GM18499 (cell line): ENCODE measurements at regions not wholly inside any gene's neighbourhood (a gene's known extent, or its start where the extent isn't known, plus 50 kb on each side); places are given as distances from the start of the nearest gene placed in this dataset.

Experiments used
- ATAC-seq: cut with Tn5 transposase; IDR thresholded peaks from one replicate; pipeline ENCODE4 v1.9.1; 2021; ENCODE audit warnings: moderate number of reproducible peaks; ENCODE audit not compliant: insufficient read depth, unreplicated experiment

DNA sequence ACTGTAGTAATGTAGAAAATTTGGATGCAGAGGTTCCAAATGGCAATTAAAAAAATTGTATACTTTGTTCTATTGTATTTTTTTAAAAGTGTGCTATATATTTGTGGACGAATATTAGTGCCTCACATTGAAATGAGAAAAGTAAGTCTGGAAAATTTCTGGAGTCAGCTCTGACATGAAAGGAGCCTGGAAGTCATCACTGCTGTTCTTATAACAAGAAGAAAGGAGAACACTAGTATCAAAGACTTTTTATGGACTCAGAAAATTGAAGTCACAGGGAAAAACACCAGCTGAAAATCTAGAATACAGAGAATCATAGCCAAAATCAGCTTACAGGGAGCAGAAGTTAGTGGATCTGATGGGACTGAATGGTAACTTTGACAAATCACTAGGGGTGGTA is 1450.7 kb upstream of the SPRY2 start:
- ATAC-seq = no peak

DNA sequence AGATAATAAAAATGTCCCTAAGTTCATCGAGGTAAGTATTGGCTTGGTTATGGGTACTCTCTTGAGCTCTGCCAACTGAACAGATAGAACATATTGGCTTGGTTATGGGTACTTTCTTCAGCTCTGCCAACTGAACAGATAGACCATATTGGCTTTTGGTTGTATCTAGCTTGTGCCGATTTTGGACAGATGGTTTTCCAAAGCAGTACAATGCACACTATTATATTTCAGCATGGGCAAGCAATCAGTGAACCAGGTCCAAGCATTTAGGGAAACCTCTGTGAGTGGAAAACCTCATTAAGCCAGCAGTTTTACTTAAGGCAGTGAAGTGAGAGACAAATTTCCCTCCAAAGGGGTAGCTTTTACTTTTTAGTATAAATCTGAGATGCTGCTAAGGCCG is 1440.5 kb upstream of the SPRY2 start:
- ATAC-seq = no peak

GRCh38 chr13:81779876-81780275 is 1439.0 kb upstream of the SPRY2 start:
- no peak for ATAC-seq

DNA sequence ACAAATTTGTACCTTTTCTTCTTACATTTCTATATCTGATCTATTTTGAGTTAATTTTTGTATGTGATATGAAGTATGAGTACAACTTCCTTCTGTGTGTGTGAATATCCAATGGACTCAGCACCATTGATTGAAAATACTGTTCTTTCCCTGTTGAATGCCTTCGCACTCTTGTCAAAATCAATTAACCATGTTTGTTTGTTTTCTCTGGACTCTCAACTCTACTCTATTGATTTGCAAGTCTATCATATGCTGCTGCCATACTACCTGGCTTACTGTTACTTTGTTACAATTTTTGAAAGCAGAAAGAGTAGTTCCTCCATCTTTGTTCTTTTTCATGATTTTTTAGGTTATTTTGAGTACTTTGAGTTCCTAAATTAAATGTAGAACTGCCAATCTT is 1437.4 kb upstream of the SPRY2 start:
- ATAC-seq = no peak

DNA sequence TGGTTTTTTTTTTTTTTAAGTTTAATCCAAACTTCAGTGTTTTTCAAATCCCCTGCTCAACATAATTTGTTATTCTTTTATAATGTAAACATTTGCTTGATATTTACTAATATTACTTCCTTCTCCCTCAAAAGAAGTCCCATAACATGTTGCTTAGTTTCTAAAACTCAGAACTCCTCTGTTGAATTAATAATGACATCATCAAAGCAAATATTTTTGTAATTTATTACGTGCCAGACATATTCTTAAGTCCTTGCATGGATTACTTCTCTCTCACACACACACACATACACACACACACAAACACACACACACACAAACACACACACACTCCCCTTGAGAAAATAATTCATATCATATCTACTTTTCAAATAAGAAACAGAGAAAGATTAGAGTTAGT is 1432.3 kb upstream of the SPRY2 start:
- ATAC-seq = no peak

DNA sequence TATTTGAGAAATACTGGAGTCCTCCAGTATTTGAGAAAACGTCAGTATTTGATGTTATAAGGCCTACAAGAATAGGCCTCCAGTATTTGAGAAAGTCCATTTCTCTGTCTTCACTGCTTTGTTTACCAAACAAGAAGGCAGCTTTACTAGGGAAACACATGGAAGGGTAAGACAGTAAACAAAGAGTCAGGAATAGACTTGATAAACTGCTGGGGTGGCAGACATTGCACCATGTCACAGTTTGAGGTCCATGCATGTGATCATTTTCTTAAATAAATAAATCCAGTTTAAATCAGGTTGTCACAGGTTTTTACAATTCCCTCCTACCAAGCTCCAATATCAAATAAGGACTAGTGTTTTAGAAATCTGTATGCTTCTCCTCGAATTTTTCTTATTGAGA is 1431.0 kb upstream of the SPRY2 start:
- ATAC-seq = no peak

DNA sequence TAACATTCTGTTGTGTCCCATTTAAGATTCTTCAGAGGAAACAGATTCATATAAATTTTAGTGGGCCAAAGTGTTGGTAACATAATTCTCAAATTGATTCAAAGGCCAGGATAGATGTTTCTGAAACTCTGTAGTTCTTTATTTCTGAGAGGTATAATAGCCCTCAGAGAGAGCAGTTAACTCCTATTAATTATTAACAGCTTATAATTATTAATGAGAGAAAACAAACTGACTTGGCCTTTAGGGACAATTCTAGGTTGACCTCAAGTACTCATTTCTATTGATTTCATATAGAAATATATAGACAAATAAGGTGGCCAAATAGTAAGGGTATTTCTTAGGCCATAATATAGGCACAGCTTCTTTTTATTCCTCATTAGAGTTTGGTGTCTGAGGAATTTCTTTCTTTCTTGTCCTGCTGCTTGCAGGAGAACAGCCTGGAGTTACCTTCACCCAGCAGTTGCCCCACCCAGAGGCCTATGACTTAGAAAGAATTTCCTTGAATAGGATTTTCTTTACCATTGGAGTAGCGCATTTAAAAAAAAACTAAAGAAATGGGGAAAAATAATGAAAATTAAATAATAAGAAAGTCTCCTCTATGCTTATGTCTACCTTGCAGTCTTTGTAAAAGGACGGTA is 1430.1 kb upstream of the SPRY2 start:
- no peak for ATAC-seq

DNA sequence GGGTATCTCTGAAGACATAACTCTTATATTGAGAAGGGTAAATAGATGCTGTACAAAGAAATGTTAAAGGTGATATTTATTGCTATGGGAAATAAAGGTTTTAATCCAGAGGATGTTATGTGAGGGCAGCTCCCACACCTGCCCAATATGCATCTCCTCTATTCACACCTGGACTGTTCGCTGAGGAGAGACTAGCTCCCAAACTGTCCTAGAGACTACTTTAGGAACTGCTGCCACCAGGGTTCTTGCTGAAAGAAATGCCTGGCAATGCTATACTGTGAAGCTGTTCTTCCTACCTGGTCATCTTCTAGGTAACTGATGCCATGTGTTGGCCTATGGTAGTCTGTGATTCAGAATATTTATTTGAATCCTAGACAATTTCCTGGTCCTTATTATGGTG is 1421.5 kb upstream of the SPRY2 start:
- no peak for ATAC-seq

- ATAC-seq = no peak
Measured at GRCh38 chr13:81760316-81760715, 1419.4 kb upstream of the SPRY2 start.

- no peak for ATAC-seq
Measured at GRCh38 chr13:81757348-81757970, 1416.5 kb upstream of the SPRY2 start.

GRCh38 chr13:81745391-81745790 is 1404.5 kb upstream of the SPRY2 start:
- no peak for ATAC-seq

DNA sequence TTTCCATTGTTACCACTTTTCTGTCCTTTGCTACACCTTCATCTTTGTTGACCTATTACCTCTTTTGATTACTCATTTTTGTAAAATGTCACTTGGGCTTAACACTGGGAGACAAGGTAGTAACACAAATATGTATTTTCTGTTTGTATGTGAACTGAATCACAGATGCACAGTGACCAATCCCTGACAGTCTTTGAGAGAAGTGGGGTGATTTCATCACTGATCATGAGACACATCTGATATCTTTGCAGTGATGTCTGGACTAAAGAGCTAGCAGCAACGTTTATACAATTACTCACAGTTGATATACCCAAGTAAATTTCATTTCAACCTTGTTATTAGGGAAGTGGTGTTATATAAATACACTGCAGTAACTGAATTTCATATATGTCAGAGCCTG is 1397.4 kb upstream of the SPRY2 start:
- no peak for ATAC-seq

GRCh38 chr13:81726037-81726726 is 1385.3 kb upstream of the SPRY2 start:
- no peak for ATAC-seq

DNA sequence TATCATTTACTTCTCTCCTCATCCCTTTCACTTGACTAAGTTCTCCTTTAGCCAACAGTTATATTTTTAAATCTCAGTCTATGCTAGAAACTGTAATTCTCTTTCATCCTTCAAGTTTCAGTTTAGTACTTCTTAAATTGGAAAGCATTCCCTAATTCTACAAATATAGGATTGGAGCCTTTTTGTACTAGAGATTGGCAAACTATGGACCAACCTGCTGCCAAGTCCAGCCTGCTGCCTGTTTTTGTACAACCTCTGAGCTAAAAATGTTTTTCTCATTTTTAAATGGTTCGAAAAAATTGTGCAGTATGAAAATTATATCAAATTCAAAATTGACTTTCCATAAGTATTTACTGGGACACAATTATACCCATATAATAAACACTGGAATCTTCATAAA is 1381.5 kb upstream of the SPRY2 start:
- no peak for ATAC-seq

DNA sequence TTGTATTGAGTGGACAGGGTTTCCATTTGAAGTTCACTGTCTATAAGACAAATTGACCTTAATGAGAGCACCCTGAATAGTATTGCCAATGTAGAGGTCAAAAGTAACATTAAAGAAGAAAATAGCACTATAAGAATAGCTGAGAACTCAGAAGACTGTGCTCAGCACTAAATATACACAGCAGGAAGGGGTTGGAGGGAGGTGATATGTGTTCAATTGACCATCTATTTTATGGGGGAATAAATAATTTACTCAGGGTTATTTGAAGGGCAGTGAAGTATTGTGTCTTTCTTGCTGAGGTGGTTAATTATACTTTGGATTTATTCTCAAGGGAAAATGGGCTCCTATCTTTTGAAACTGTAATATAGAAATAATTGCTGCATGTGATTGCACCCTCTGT is 1380.5 kb upstream of the SPRY2 start:
- no peak for ATAC-seq

DNA sequence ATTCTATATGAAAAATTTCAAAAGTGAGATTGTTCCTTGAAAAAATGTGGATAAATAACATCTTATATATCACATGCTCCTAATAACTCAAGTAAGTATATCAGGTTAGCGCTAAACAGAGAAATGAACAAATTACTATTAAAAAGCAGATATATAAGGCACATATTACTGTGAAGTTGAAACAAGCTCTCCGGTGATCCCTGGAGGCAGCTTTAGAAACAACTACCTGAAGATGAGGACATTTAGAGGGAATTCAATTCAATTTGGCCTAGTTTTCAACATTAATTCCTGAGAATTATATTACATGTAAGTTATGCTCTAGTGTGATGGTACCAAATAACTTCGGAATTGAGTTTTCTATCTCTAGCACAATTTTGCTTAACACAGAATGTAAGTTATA is 1373.6 kb upstream of the SPRY2 start:
- no peak for ATAC-seq

GRCh38 chr13:81713201-81713600 is 1372.3 kb upstream of the SPRY2 start:
- ATAC-seq = no peak

DNA sequence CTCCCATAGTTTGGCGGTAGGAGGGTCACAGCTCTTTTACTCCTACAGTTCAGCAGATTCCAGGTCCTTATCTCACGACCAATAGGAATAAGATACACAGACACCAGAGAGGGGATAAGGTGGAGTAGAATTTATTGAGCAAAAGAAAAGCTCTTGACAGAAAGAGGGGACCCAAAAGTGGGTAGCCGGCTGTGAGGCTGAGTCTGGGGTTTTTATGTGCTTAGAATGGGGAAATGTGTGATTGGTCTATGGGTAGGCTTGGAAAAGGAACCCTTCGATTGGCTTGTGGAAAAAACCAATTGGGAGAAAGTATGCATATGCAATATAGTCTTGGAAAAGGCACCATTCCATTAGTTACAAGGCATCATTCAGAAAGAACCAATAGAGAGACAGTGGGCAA is 1356.9 kb upstream of the SPRY2 start:
- no peak for ATAC-seq

DNA sequence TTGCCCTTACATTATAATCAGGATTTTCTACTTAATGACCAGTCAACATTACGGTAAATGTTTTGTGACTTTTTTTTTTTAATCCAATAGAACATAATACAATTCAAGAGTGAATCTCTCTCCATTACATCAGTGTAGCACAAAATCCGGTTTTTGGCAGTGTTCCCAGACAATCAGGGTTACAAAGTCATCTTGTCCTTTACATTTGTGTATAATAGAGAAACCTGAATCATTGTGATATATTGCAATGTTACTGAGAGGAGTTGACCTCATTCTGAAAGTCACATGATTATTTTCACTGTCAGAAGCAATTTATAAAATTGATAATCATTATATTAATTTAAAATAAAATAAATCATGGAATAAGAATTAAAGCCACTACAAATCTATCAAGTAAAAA is 1346.0 kb upstream of the SPRY2 start:
- ATAC-seq = no peak

GRCh38 chr13:81683521-81683920 is 1342.6 kb upstream of the SPRY2 start:
- ATAC-seq = no peak

DNA sequence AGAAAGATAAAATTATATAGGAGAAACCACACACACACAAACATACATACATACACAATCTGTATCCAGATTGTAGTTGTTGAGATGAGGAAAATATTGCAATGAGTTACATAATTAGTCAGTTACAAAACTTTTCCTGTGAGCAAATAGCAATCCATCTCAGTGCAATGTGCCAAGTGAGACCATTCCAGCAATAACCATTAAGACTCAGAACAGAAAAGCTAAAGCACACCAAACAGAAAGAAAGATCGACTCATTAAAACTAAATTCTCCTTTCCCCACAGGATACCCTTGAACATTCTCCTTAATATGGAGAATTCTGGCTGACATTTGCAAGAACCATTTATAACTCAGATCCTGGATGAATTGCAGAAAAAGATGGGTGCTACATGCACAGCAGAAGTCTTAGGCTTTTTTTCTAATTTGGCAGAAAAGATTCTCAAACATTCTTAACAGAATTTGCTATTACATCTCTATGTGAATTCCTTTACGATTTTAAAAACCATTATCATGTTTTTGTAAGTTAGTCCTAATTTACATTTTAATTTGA is 1341.2 kb upstream of the SPRY2 start:
- ATAC-seq = no peak

GRCh38 chr13:81677857-81678256 is 1336.9 kb upstream of the SPRY2 start:
- ATAC-seq = no peak
